RWPE1 (cell line): ENCODE measurements at regions not wholly inside any gene's neighbourhood (a gene's known extent, or its start where the extent isn't known, plus 50 kb on each side); places are given as distances from the start of the nearest gene placed in this dataset.

Source experiments
- CTCF ChIA-PET: fragments of 350-600 bp; sonication (Branson Sonifier 250); formaldehyde crosslinking; extraction: SDS; loops from one replicate; lab custom pipeline; 2021; lab: Yijun Ruan, JAX
- POLR2A ChIA-PET: fragments of 400-600 bp; formaldehyde crosslinking; extraction: SDS; loops from one replicate; lab custom pipeline; 2020; ENCODE audit warnings: antibody characterized with exemption; ENCODE audit not compliant: low non-redundant PET; lab: Yijun Ruan, JAX
- DNase-seq: peaks from one replicate; pipeline ENCODE4 v3.0.0; 2012; ENCODE audit warnings: low spot score
- H3K27ac ChIP-seq: fragments of 450-650 bp; 2 replicates; pipeline ENCODE4 v1.5.1; 2017
- TF ChIP-seq, protein P1 (sequence below): fragments of 450-650 bp; conservative IDR thresholded peaks from 2 replicates; pipeline ENCODE4 v1.5.1; 2017; ENCODE audit warnings: low read depth, mild to moderate bottlenecking

DNA sequence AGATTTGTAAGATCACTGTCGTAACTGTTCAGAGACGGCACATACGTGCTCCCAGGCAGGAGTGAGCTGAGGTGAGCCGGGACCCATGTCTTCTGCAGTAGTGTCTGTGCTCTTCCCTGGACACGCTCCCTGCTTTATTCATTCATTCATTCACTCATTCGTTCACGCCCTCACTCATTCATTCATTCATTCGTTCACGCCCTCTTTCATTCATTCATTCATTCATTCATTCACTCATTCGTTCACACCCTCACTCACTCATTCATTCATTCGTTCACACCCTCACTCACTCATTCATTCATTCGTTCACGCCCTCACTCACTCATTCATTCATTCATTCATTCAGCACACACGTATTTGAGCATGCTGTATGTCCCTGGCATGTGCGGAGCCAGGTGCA lies 207.0 kb downstream of the GLI2 start:
- TF ChIP-seq, protein P1, sequence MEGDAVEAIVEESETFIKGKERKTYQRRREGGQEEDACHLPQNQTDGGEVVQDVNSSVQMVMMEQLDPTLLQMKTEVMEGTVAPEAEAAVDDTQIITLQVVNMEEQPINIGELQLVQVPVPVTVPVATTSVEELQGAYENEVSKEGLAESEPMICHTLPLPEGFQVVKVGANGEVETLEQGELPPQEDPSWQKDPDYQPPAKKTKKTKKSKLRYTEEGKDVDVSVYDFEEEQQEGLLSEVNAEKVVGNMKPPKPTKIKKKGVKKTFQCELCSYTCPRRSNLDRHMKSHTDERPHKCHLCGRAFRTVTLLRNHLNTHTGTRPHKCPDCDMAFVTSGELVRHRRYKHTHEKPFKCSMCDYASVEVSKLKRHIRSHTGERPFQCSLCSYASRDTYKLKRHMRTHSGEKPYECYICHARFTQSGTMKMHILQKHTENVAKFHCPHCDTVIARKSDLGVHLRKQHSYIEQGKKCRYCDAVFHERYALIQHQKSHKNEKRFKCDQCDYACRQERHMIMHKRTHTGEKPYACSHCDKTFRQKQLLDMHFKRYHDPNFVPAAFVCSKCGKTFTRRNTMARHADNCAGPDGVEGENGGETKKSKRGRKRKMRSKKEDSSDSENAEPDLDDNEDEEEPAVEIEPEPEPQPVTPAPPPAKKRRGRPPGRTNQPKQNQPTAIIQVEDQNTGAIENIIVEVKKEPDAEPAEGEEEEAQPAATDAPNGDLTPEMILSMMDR, result no peak
- DNase-seq, result no peak
- ChIA-PET POLR2A (no interaction called here), CTCF (no interaction called here)
- no peak overlapping the region; the same call in 1 of the 2 replicates for H3K27ac ChIP-seq

DNA sequence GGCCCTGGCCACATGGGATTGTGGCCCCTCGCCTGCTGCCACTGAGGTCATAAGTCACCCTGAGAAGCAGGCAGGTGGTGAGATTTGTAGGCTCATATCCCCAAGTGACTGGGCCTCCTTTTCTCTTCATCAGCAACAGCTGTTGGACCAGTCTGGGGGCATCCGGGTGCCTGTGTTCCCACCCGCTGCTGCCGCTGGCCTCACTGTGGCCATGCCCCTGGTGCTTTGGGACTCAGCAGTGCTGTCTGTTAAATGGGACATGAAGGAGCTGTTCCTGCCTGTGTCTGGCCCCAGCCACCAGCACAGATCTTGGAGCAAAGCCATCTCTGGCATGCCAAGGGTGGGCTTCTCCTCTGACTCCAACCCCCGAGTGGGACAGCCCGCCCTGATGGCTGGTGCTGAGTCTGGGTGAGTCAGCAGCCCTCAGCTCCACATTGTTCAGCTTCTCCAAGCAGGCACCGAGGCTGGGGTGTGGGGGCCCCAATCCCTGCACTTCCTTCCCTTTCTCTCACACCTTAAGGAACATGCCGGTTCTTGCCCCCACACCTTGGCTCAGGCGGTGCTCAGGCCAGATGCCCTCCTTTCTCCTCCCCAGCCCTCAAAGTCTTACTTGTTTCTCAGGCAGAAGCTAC lies 207.9 kb downstream of the GLI2 start:
- ChIA-PET POLR2A (no interaction called here), CTCF (interaction anchor here (0.6 kb wide), 1 partner anchor 117 kb away, joined by 3 read pairs; no protein-coding TSS in a partner anchor)
- TF ChIP-seq, protein P1, result no peak
- DNase-seq, result peak; percentile 49
- H3K27ac ChIP-seq, result peak overlapping the region; percentile 75

DNA sequence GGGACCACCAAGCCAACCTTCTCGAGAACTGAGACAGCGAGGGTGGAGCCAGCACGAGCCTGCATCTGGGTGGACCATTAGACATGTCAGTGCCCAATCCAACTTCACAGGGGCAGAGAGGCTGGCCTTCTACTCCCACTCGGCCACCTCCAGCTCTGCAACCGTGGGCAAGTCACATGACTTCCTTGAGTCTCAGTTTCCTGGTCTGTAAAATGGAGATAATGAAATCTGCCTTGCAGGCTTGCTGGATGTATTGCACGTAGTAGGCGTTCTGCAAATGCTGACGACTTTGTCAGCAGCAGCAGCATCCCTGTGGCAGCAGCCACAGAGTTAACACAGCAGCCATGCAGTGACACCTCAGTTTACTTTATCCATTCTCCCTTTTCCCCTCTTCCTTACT lies 208.9 kb downstream of the GLI2 start:
- TF ChIP-seq, protein P1, result no peak
- H3K27ac ChIP-seq, result peak overlapping the region; percentile 75
- DNase-seq, result no peak
- POLR2A ChIA-PET, result no interaction called here
- CTCF ChIA-PET, result no interaction called here

DNA sequence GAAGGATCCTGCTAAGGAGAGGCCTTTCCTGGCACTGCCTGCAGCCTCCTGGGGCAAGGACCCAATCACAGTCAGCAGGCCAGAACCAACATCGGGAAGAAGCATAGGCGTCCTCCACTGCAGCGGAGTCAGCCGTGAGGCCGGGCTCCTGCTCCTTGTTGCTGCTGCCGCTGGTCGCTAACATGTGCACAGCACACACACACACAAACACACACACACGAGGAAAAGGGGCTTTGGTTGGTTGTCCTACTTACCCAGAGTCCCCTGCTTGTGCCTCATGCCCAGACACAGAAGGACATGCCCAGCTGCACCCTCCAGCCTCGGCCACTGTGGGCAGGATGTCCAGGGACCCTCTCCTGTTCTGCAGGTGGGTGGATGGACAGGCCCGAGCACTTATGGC lies 209.4 kb downstream of the GLI2 start:
- DNase-seq, result no peak
- H3K27ac ChIP-seq, result peak overlapping the region; percentile 75; the same call in 1 of the 2 replicates
- ChIA-PET CTCF (no interaction called here), POLR2A (no interaction called here)
- TF ChIP-seq, protein P1, result no peak

DNA sequence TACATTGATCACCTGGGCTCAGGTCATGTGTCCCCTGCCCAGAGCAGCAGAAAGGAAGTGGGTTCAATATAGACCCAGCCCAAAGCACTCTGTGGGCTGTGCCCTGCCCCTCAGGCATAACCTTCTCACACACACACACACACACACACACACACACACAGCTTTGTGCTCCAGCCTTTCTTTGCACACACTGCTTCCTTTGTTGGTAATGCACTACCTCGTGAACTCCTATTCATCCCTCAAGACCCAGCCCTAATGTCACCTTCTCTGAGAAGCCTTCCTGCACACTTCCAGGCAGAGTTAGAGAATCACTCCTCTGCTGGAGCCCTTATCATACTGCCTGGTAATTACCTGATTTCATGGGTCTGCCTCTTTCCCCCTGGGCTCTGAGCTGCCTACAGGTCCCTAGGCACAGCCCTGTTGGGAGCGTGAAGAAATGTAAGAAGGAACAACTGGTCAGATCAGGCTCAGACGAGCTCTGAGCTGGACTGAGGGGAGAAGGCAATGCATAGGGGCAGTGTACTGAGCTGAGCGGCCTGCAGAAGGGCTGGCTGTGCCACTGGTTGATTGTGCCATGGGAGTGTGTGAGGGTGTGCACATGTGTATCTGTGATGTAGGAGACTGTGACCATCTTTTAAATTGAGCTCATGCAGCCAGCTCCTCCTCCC lies 210.3 kb downstream of the GLI2 start:
- ChIA-PET CTCF (no interaction called here), POLR2A (interaction anchor here (0.7 kb wide), 1 partner anchor 10 kb away, joined by 3 read pairs; no protein-coding TSS in a partner anchor)
- TF ChIP-seq, protein P1, result no peak
- H3K27ac ChIP-seq, result no peak overlapping the region
- no peak for DNase-seq

DNA sequence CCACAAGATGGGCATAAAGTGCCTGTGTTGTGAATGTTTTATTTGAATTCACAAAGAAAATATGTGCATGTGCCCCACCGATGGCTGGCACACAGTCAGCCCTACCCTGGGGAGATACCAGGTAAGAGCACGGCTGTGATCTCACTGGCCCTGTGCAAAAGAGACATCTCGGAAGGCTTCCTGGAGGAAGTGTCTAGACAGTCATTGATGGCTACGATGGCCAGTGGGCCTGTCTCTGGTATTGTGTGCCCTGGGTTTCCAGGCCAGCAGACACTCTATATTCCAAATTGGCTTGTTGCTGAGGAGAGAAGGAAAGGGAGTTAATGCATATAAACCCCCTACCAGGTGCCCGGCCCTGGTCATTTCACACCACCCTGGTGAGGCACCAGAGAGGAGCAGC lies 211.7 kb downstream of the GLI2 start:
- ChIA-PET CTCF (no interaction called here), POLR2A (no interaction called here)
- TF ChIP-seq, protein P1, result no peak
- H3K27ac ChIP-seq, result no peak overlapping the region
- no peak for DNase-seq
